K562 (cell line): ENCODE measurements at regions not wholly inside any gene's neighbourhood (a gene's known extent, or its start where the extent isn't known, plus 50 kb on each side); places are given as distances from the start of the nearest gene placed in this dataset.

Source experiments
- CUX1 ChIP-seq: fragments of 200-800 bp; sonication (Bioruptor generic); IDR thresholded peaks from 2 replicates; pipeline ENCODE4 v1.6.1; 2016; ENCODE audit warnings: missing genetic modification characterization, missing compliant biosample characterization
- FOXM1 ChIP-seq, 2 experiments: fragments of 450-650 bp in 1 of 2; sonication (generic) in 1 of 2; formaldehyde crosslinking in 1 of 2; IDR thresholded peaks; 2 replicates each; pipeline versions ENCODE4 v1.6.1 to v1.9.0; 2017 to 2022; ENCODE audit warnings: low read depth in 2 of 2, mild to moderate bottlenecking in 2 of 2, missing genetic modification reagents in 1 of 2, moderate library complexity in 1 of 2
- MGA ChIP-seq: fragments of 450-650 bp; IDR thresholded peaks from 2 replicates; pipeline ENCODE4 v1.6.1; 2016; ENCODE audit warnings: mild to moderate bottlenecking, moderate library complexity
- NFE2L1 ChIP-seq: fragments of 450-650 bp; IDR thresholded peaks from 2 replicates; pipeline ENCODE4 v1.6.1; 2016; ENCODE audit warnings: missing genetic modification characterization, low read depth, mild to moderate bottlenecking, missing compliant biosample characterization, moderate library complexity, borderline replicate concordance
- PHB2 ChIP-seq: fragments of 450-650 bp; IDR thresholded peaks from 2 replicates; pipeline ENCODE4 v1.6.1; 2017; ENCODE audit warnings: low read depth
- POLR2A ChIP-seq: fragments of 450-650 bp; conservative IDR thresholded peaks from 2 replicates; pipeline ENCODE4 v1.6.1; 2016
- UBTF ChIP-seq, 2 experiments: IDR thresholded peaks; 2 replicates each; pipeline ENCODE4 v1.6.1; 2012; ENCODE audit warnings: improper control_type of control experiment in 2 of 2, low read depth in 2 of 2, low read length in 2 of 2, borderline replicate concordance in 1 of 2
- YY1 ChIP-seq, 3 experiments: IDR thresholded peaks; 2 replicates each; pipeline ENCODE4 v1.6.1; 2011; ENCODE audit warnings: low read length in 2 of 3, mild to moderate bottlenecking in 2 of 3, moderate library complexity in 2 of 3, borderline replicate concordance in 1 of 3, control low read depth in 1 of 3, low read depth in 1 of 3; ENCODE audit not compliant: insufficient read depth in 3 of 3, insufficient replicate concordance in 2 of 3, control insufficient read depth in 1 of 3, insufficient read length in 1 of 3; ENCODE audit errors: extremely low read depth in 1 of 3
- ZFPM2 ChIP-seq: fragments of 250-450 bp; sonication (Bioruptor Pico); IDR thresholded peaks from 2 replicates; pipeline ENCODE4 v1.5.1; 2022; ENCODE audit warnings: mild to moderate bottlenecking
- ZNF239 ChIP-seq: fragments of 250-450 bp; sonication (Bioruptor Pico); IDR thresholded peaks from 2 replicates; pipeline ENCODE4 v1.4.0; 2020; ENCODE audit warnings: mild to moderate bottlenecking

- no peak for TF ChIP-seq FOXM1 (IDR thresholded peaks at IDR 0.05; ENCODE audit: low read depth)
- TF ChIP-seq FOXM1 (CRISPR knock-in tag; IDR thresholded peaks at IDR 0.05; ENCODE audit: low read depth): no peak
- no peak for TF ChIP-seq POLR2A
- TF ChIP-seq YY1 (IDR thresholded peaks at IDR 0.05; ENCODE audit: borderline replicate concordance in 1 of 3, control insufficient read depth in 1 of 3, extremely low read depth in 1 of 3, insufficient read depth in 3 of 3, insufficient read length in 1 of 3, insufficient replicate concordance in 2 of 3, low read depth in 1 of 3, low read length in 2 of 3): no peak
- no peak for TF ChIP-seq MGA
- TF ChIP-seq PHB2: no peak
- no peak for TF ChIP-seq ZFPM2
- TF ChIP-seq CUX1: no peak
- TF ChIP-seq UBTF (IDR thresholded peaks at IDR 0.05; ENCODE audit: borderline replicate concordance in 1 of 2, low read depth in 2 of 2, low read length in 2 of 2): no peak
- no peak for TF ChIP-seq ZNF239
- no peak for TF ChIP-seq NFE2L1
Measured at GRCh38 chr2:191559569-191559968, 118.4 kb upstream of the NABP1 start.
